ENCODE measurements at regions not wholly inside any gene's neighbourhood (a gene's known extent, or its start where the extent isn't known, plus 50 kb on each side); places are given as distances from the start of the nearest gene placed in this dataset.

DNA sequence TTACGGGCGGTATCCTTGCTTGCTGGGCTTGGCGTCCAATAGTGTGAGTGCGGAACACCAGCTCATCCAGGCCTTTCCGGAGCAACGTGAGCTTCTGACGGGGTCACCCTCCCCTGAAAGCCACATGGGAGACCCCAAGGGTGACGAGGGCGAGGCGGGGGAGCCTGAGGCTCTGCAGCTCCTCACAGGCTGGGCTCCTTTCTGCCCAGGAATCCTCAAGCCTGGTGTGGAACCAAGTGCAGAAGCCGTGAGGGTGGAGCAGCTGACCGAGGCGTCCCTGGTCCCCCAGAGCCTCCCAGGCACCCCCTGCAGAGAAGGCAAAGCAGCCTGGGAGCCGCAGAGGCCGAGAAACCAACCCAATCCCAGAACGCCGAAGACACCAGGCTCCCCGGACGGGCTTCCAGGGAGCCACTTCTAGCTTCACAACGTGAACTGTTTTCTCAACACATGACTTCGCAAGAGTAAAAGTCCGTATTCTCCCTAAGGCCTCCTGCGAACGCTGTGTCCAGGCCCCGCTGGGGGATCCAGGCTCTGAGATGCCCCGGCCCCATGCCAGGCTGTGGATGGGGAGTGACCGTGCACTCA is 530.3 kb downstream of the BRD1 start:
- no peak for DNase-seq (ENCODE audit: low read depth in 2 of 2)

DNA sequence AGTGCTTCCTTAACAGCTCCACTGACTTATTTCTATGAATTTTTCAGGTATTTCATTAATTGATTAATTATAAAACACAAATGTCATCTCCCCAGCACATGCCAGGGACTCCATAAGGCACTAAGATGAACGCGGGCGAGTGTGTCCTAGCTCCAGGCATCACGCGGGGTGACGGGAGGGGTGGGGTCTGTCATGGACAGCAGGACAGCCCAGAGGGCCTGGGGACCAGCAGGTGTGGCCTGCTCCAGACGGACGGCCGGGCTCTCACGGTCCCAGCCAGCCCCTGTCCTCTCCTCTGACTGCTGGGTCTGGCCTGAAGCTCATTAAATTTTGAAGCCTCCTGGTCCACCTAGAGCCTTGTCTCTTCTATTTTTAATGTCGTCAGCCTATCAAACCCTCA is 531.1 kb downstream of the BRD1 start:
- DNase-seq (ENCODE audit: low read depth in 2 of 2) = no peak

DNA sequence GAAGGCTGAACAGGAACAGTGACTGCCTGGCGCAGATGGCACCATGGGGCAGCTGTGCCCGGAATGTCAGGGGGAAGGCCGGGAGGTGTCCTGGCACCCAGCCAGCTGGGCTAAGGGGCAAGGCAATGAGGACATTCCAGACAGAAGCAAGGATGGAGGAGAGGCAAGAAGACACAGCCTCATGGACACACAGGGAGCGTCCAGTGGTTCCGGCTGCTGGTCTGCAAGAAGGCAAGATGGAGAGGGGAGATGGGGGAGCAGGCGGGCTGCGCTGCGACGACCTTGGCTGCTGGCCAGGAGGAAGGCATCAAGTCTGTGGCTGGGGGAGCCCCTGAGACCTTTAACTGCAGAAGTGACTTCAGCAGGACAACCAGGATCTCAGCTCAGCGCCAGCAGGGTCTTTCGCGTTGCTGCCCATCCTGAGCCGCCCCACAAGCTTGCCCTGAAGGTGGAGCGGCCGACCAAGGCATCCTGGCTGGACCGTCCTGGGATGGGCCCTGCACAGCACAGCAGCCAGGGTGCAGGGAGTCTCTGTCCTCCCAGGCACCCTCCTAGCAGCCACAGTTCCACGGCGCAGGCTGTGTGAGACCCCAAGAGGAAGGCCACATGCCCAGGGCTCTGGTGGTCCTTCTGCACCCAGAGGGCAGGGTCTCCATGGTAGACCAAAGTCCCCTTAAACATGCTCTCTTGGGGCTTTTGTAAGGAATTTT is 531.7 kb downstream of the BRD1 start:
- no peak for DNase-seq (ENCODE audit: low read depth in 2 of 2)

DNA sequence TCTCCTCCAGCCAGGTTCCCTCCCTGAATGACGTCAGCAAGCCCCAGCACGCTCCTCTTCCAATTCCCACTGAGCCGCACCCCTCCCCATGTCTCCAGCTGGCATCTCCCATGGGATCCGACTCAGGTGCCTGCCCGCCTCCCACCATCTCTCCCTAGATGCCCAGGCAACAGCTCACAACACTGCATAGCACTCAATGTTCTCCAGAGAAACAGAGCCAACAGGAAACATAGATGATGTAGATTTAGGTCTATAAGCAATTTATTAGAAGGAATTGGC is 532.3 kb downstream of the BRD1 start:
- no peak for DNase-seq (ENCODE audit: low read depth in 2 of 2)

DNA sequence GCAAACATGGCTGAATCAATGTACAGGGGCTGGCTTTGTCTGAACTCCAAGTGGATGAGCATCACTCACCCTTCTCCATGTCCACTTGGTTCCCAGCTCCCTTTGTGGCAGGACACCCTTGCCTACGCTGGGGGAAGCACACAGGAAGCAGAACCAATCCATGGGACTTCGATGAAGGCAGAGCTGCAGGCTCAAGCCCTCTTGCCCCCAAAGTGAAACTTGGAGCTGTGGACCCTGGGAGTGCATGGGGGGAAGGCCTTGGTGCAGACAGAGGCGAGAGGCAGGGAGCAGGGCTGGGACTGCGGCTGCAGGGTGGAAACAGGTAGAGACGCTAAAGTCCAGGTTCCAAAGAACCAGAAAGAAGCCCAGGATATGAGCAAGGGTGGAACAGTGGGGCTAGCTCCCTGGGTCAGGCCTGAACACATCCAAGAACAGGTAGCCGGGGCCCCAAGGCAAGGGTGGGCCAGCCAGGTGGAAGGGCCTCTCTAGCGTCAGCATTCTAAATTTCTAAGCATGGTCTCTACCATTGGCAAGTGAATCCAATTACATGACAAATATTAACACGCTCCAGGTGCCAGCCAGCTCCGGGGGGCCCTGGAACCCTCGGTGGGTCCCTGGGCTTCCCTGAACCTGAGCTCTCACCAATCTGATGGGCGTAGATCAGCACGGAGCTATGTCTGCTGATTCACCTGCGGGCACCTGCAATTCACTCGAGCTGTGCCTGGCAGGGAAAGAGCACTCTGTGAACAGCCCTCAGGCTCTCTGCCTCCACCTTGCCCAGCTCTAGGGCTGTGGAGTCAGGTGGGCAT is 532.8 kb downstream of the BRD1 start:
- DNase-seq (ENCODE audit: low read depth in 2 of 2) = no peak

DNA sequence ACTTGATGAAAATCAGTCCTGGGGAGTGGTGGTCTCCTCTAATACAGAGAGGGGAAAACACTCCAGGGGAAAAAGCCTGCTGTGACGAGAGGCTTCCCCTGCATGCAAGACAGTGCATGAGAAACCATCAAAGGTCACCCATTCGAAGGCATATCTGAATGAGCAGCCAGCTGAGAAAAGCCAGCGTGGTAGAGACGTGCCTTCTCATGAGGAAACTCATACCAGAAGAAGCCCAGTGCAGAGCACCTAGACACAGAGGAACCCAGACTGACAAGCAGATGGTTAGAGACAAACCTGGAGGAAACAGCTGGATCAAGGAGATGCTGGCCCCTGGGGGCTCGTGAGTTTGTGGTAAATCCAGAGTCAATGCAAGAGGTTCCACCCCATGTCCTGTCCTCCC is 534.8 kb downstream of the BRD1 start:
- no peak for DNase-seq (ENCODE audit: low read depth in 2 of 2)

DNA sequence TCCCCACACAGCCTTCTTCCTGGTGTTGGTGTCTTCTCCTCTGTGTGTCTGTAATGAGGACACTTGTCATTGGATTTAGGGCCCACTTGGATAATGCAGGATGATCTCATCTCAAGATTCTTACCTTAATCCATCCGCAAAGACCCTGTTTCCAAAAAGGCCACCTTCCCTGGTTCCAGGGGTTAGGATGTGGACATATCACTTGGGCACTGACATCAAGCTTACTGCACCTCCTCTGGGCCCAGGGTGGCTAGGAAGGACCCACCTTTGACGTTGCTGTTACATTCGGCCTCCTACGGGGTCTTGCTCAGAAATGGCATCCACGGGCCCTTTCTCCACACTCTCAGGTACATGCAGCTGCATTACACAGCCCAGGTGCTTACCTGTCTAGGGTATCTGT is 535.9 kb downstream of the BRD1 start:
- DNase-seq (ENCODE audit: low read depth in 2 of 2) = no peak

DNA sequence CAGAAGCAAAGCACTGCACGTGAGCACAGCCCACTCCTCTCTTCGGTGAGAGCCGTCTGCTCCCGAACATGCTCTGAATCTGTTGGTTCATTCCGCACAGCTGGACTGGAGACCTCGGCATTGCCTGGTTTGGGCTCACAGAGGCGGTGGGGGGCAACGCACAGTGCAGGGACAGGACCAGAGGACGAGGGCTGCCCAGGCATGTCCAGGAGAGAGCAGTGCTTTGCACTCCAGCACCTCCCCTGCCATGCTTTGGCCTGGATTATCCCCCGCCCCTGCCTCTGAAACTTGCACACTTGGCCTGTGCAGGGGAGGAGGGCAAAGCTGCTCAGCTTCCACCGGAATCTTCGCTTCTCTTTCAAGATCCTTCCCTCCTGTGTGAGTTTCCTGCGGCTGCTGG is 536.5 kb downstream of the BRD1 start:
- no peak for DNase-seq (ENCODE audit: low read depth in 2 of 2)

DNA sequence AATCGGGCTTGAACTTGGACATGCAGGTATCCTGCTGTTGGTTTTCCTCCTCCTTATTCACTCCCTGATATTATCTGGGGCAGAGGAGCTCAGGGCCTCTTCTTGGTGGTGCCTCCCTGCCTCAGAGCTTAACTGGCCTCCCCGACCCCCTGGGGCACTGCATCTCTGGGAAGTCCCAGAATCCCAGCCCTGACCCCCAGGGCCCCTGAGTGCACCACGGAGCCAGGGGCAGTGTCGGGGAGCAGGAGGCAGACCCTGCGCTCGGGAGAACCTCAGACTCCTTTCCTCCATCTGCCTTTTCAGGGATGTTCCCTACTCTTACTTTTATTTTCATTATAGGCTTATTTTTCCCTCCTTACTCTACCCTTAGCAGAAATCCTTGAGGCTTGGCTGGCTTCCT is 537.0 kb downstream of the BRD1 start:
- DNase-seq (ENCODE audit: low read depth in 2 of 2) = no peak

DNA sequence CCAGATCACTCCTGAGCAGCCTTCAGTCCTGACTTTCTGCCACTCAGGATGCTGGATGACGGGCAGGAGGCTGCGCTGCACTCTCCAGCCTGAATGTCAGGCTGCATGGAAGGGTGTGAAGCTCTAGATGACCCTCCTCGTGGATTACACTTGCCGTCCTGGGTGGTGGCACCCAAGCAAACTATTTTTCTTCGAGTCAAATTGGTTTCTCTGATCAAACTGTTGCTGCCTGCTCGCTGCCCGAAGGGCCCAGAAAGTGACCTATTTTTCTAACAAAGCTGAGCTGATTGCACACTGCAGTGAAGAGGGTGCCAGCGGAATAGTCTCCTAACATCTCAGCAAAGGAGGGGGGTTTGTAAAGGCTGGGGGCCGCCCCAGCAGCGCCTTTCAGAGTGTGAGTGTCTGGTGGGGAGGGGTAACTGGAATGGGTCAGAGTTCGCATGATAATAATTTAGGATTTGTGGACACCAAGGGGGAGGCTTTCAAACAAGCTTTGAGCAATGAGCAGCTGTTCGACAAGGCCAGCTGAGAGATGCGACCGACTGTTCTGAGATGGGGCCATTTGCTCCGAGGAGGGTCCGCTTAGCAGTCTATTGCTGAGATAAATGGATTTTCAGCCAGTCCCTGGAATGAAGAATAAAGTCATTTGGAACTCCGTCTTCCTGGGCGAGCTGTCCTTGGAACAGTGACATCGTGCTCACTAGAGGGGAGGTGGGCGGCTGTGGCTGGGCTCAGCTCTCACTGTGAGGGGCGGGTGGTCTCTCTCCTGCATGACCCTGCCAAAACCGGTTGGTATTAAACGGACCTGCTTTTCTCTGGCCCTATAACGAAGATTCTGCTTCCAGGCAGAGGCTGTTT is 537.6 kb downstream of the BRD1 start:
- DNase-seq (ENCODE audit: low read depth in 2 of 2) = no peak

DNA sequence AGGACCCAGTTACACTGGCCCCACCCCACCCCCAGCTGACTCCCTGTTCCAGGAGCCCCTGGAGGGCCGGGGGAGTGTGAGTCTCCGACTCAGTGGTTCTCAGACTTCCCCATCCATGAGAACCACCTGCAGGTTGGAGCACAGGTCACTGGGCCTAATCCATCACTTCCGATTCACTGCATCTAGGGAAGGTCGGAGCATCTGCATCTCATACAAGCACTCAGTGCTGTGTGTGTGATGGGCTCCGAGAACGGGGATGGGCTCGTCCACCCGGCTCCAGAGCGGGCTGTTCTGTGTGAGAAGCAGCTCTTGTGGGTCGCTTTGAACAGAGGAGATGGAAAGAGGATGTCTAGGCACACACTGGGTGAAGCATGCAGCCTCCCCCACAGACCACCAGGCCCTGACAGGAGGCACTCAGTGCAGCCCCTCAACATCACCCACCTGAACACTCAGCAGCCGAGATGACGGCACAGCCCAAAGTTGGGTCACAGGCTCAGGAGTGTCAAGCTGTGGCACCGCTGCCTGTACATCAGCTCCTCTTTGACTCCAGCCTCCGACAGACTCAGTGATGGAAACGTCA is 541.4 kb downstream of the BRD1 start:
- DNase-seq (ENCODE audit: low read depth in 2 of 2) = no peak

DNA sequence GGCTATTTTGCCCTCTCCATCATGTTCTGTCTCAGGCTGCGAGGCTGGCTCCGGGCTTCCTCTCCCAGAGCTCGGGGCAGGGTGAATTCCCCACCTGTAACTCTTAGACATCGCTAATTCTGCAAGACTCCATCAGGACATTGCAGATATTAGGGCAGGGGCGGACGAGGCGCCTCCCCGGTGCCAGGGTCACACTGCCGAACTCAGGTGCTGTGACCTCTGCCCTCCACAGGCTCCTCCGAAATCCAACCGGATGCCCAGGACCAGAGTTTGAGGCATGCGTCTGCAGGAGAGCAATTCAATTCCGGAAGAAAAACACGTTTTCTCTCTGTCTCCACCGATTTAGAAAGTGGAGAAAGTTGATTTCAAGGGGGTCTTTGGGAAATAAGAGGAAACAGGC is 542.7 kb downstream of the BRD1 start:
- no peak for DNase-seq (ENCODE audit: low read depth in 2 of 2)

DNA sequence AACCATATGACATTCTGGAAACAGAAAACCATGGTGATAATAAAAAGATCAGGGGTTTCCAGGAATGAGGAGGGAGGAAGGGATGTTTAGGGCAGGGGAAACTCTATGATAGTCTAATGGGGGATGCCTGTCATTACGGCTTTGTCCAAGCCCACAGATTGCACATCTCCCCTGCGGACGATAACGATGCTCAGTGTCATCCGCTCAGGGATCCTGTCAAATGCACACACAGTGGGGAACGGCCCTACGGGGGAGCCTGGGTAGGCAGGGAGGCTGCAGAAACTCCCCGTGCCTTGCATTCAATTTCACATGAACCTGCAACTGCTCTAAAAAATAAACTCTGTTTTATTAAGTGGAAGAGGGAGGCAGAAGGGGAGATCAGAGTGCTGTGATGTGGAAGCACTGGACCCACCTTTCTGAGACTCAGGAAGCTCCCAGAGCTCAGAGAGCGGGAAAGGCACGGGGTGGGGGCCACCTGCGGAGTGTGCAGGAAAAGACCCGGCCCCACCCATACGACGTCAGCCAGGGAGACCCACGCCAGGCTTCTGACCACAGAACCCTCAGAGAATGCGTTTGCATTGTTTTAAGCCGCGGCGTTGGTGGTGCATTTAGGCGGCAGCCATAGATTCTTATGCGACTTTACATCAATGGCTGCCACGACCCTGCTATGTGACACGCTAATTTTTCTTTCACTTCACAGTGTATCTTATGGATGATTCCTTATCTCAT is 543.5 kb downstream of the BRD1 start:
- DNase-seq (ENCODE audit: low read depth in 2 of 2) = no peak

DNA sequence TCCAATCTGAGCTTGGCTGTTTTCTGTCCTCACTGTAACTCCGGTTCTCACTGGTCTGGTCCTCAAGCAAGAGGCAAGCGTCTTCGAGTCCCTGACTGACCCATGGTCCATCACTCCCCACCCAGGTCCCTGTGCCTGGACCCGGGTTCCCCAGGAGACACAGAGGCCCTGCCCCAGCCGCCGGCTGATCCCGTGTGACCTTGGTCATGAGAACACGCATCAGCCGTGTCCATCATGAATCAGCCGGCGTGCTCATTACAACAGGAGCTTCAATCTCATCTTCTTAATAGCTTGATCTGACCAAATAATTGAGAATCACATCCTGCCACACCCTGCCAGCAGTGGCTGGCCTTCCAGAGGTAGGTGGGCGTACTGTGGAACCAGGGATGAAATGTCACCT is 545.1 kb downstream of the BRD1 start:
- DNase-seq (ENCODE audit: low read depth in 2 of 2) = no peak

DNA sequence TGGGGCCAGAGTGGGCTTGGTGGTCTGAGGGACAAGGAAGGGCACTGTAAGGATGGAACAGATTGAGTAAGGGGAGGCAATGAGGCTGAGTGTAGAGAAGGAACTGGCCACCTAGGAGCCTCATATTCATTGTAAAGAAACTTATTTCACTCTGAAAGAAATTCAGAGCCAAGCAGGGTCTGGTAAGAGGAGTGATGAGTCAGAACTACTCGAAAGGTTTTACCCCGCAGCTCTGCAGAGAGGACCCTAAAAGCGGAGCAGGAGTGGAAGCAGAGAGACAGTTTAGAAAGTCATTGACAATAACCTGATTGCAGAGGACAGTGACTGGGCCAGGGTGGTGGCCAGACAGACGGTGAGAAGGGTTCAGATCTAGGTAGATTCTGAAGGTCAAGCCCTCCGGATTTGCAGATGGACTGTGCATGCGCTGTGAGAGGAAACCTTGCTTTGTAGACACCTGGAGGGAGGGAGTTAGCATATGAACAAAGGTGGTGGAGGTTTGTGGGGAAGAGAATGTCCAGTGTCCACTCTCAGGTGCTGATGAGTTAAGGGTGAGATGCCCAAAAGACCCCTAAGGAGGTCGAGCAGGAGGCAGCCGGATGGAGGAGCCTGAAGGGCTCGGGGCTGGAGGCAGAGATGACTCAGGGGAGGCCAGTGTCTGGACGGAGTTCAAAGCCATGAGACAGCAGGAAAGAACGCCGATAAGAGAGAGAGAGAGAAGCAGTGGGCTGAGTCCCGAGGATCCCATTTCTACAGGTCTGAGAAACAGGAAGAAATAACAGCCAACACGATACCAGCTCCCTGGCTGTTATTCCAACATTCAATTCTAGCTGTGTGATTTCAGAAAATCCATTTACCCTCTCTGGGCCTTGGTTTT is 546.0 kb downstream of the BRD1 start:
- no peak for DNase-seq (ENCODE audit: low read depth in 2 of 2)

DNA sequence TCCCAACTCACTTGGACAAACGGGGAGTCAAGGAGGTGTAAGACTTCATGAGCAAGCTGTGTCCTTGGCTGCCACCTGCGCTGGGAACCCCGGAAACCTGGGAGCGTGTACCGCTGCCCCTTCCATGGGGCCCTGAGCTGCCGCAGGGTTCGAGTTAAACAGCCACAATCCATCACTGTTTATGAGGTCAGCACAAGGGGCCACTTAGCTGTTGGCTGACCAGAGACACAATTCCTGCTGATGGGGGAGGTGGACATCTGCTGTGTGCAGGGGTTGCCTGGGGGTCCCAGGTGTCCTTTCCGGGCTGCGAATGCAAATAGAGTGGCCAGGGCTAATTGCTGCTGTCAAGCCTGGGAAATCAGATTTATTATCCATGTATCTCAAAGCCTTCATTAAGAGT is 549.3 kb downstream of the BRD1 start:
- DNase-seq (ENCODE audit: low read depth in 2 of 2) = no peak

DNA sequence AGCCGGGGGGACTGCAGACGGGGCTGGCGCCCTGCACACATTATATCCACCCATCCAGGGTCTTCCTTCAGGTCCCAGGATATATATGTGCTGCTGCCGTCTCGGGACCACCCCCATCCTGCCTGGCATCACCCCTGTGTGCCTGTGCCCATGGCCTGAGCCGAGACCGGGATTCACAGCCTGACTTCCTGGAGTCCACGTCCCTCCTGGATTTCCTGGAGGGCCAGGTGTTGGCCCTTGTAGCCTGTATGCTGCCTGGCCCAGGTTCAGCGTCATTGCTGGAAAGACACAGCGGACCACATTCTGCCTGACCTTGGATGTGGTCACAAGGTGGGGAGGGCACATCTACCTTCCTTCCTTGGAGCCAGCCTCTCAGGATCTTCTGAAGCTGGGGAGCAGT is 551.1 kb downstream of the BRD1 start:
- no peak for DNase-seq (ENCODE audit: low read depth in 2 of 2)

DNA sequence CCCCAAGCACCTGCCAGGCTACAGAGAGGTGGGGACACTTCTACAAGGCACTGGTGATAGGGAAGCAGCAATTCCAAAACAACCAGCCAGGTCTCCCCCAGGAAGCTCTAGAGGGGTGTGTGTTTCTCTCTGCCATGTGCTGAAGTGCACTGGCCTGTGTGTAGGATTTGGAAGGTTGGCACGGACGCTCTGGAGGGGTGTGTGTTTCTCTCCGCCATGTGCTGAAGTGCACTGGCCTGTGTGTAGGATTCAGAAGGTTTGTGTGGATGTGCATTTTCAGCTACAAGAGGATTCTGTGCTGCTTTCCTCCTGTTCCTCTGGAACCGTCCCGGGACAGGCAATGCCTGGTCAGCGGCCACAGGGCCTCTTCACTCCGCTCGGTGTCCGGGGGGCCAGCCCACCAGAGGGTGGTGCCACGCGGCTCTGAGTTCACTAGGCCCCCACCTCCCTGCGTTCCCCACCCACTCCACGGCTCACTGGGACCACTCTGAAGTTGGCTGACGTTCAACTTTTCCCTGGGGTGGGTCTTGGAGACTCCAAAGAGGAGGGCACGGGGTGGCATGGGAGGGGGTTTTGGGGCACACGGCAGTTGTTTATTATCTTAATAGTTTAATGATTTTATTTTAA is 552.8 kb downstream of the BRD1 start:
- no peak for DNase-seq (ENCODE audit: low read depth in 2 of 2)

DNA sequence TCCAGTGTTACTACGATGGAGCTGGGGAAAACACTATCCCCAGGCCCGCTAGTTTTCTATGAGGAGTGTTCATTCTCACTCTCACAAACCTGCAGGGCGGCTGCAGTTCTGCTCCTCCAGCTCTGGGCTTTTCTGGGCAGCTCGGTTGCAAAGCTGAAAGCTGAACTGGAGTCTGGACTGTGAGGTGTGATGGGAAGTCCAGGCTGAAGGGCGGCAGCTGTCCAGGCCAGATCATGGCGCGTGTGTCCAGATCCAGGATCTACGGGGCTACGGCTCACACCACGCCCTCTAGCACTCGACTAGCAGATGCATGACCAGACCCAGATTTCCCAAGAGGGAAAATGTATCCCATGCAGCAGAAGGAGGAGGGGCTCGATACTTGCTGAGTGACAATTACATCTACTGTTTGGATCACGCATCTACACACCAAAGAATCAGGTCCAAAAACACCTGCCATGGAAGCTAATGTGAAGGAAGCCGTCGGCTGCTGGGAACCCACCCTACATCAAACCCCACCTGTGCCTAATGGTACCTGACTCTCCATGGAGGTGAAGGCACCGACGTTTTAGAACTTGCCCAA is 555.0 kb downstream of the BRD1 start:
- DNase-seq (ENCODE audit: low read depth in 2 of 2) = no peak
